ENCODE measurements at regions not wholly inside any gene's neighbourhood (a gene's known extent, or its start where the extent isn't known, plus 50 kb on each side); places are given as distances from the start of the nearest gene placed in this dataset.

GRCh38 chr17:33932996-33933395, 322.1 kb upstream of the CCL2 start:
- DNase-seq (ENCODE audit: low read depth in 2 of 2): no peak
- TF ChIP-seq, protein P1, sequence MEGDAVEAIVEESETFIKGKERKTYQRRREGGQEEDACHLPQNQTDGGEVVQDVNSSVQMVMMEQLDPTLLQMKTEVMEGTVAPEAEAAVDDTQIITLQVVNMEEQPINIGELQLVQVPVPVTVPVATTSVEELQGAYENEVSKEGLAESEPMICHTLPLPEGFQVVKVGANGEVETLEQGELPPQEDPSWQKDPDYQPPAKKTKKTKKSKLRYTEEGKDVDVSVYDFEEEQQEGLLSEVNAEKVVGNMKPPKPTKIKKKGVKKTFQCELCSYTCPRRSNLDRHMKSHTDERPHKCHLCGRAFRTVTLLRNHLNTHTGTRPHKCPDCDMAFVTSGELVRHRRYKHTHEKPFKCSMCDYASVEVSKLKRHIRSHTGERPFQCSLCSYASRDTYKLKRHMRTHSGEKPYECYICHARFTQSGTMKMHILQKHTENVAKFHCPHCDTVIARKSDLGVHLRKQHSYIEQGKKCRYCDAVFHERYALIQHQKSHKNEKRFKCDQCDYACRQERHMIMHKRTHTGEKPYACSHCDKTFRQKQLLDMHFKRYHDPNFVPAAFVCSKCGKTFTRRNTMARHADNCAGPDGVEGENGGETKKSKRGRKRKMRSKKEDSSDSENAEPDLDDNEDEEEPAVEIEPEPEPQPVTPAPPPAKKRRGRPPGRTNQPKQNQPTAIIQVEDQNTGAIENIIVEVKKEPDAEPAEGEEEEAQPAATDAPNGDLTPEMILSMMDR (conservative IDR thresholded peaks at IDR 0.05 in 1 of 2, IDR thresholded peaks at IDR 0.05 in 1 of 2; ENCODE audit: low read depth in 1 of 2, low read length in 2 of 2): no peak
- no peak for TF ChIP-seq EZH2 (IDR thresholded peaks at IDR 0.05; ENCODE audit: low read length, missing control alignments)
- no peaks in the 10 kb centered on the region for H3K79me2 ChIP-seq (ENCODE audit: control insufficient read depth, insufficient read depth, low read length)

DNA sequence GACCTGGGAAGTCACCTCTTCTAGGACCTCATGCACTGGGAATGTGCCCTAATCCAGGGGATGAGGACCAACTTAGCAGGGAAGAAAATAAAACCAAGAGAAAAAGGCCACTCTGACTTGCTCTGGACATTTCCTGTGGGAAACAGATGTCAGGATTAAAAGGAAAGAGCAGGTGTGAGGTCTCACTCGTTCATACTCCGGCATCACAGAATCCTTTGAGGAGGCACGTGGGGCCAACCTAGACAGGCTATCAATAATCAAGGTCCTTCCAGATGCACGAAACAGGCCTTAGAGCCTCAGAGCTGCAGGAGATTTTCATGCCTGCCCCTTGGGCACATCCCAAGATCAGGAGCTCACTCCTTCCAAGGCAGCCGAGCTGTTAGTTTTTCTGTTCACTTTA, 321.5 kb upstream of the CCL2 start:
- no peak overlapping the region for H3K4me2 ChIP-seq (ENCODE audit: extremely low read depth, insufficient read depth, low read length)
- no peaks in the 10 kb centered on the region for H3K27me3 ChIP-seq (ENCODE audit: control insufficient read depth, insufficient read depth, low read length)
- H3K27ac ChIP-seq (ENCODE audit: insufficient read depth, low read length): no peak overlapping the region
- H3K9me3 ChIP-seq (ENCODE audit: control insufficient read depth, insufficient read depth, low read depth, low read length): no peaks in the 10 kb centered on the region
- no peak for DNase-seq (ENCODE audit: low read depth in 2 of 2)
- no peaks in the 10 kb centered on the region for H3K36me3 ChIP-seq (ENCODE audit: control insufficient read depth, insufficient read depth, low read length)
- no peak overlapping the region for H3K9ac ChIP-seq (ENCODE audit: insufficient read depth, low read length)
- no peak overlapping the region for H3K4me3 ChIP-seq (replicated peaks in 1 of 4; ENCODE audit: control extremely low read depth in 1 of 4, insufficient read depth in 1 of 4, low read depth in 3 of 4, low read length in 4 of 4)
- TF ChIP-seq, protein P1 (conservative IDR thresholded peaks at IDR 0.05 in 1 of 2, IDR thresholded peaks at IDR 0.05 in 1 of 2; ENCODE audit: low read depth in 1 of 2, low read length in 2 of 2): no peak
- no peak for TF ChIP-seq EZH2 (IDR thresholded peaks at IDR 0.05; ENCODE audit: low read length, missing control alignments)
- H2AFZ ChIP-seq (ENCODE audit: low read length): no peak overlapping the region
- H4K20me1 ChIP-seq (ENCODE audit: control insufficient read depth, extremely low read depth, insufficient read depth, low read length): no peaks in the 10 kb centered on the region
- no peaks in the 10 kb centered on the region for H3K79me2 ChIP-seq (ENCODE audit: control insufficient read depth, insufficient read depth, low read length)
- no peaks in the 10 kb centered on the region for H3K4me1 ChIP-seq (ENCODE audit: control insufficient read depth, extremely low read depth, insufficient read depth, low read length)

More at GRCh38 chr17:33932996-33933395, 322.1 kb upstream of the CCL2 start:
- no peaks in the 10 kb centered on the region for H3K9me3 ChIP-seq (ENCODE audit: control insufficient read depth, insufficient read depth, low read depth, low read length)
- H3K27ac ChIP-seq (ENCODE audit: insufficient read depth, low read length): no peak overlapping the region
- no peak overlapping the region for H2AFZ ChIP-seq (ENCODE audit: low read length)
- no peaks in the 10 kb centered on the region for H3K27me3 ChIP-seq (ENCODE audit: control insufficient read depth, insufficient read depth, low read length)
- no peak overlapping the region for H3K9ac ChIP-seq (ENCODE audit: insufficient read depth, low read length)
- H3K36me3 ChIP-seq (ENCODE audit: control insufficient read depth, insufficient read depth, low read length): no peaks in the 10 kb centered on the region
- H4K20me1 ChIP-seq (ENCODE audit: control insufficient read depth, extremely low read depth, insufficient read depth, low read length): no peaks in the 10 kb centered on the region
- no peak overlapping the region for H3K4me2 ChIP-seq (ENCODE audit: extremely low read depth, insufficient read depth, low read length)
- H3K4me3 ChIP-seq (replicated peaks in 1 of 4; ENCODE audit: control extremely low read depth in 1 of 4, insufficient read depth in 1 of 4, low read depth in 3 of 4, low read length in 4 of 4): no peak overlapping the region
- H3K4me1 ChIP-seq (ENCODE audit: control insufficient read depth, extremely low read depth, insufficient read depth, low read length): no peaks in the 10 kb centered on the region

DNA sequence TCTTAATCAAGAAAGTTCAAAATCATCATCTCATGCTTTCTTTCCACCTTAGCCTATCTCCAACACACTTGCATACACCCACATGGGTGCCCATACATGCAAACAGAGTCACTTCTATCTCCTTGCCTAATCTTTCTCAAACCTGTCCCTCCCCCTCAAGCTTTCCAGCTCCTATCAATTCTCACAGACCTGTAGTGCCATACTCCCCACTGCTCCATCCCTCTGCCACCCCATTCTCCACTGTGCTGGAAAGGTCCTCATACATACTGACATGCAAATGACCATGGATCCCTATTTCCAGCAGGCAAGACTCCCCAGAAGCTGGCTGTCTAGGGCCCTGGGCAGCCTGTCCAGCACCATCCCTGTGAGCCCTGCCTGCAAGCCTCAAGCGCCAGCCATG, 320.4 kb upstream of the CCL2 start:
- Histone ChIP-seq H3K4me3 (replicated peaks in 1 of 4; ENCODE audit: control extremely low read depth in 1 of 4, insufficient read depth in 1 of 4, low read depth in 3 of 4, low read length in 4 of 4) (no peak overlapping the region), H3K4me1 (ENCODE audit: control insufficient read depth, extremely low read depth, insufficient read depth, low read length) (no peaks in the 10 kb centered on the region), H2AFZ (ENCODE audit: low read length) (no peak overlapping the region), H3K9me3 (ENCODE audit: control insufficient read depth, insufficient read depth, low read depth, low read length) (no peaks in the 10 kb centered on the region), H3K27me3 (ENCODE audit: control insufficient read depth, insufficient read depth, low read length) (no peaks in the 10 kb centered on the region), H3K4me2 (ENCODE audit: extremely low read depth, insufficient read depth, low read length) (no peak overlapping the region), H3K9ac (ENCODE audit: insufficient read depth, low read length) (no peak overlapping the region), H3K79me2 (ENCODE audit: control insufficient read depth, insufficient read depth, low read length) (no peaks in the 10 kb centered on the region), H3K36me3 (ENCODE audit: control insufficient read depth, insufficient read depth, low read length) (no peaks in the 10 kb centered on the region), H3K27ac (ENCODE audit: insufficient read depth, low read length) (no peak overlapping the region), H4K20me1 (ENCODE audit: control insufficient read depth, extremely low read depth, insufficient read depth, low read length) (no peaks in the 10 kb centered on the region)
- TF ChIP-seq, protein P1 (conservative IDR thresholded peaks at IDR 0.05 in 1 of 2, IDR thresholded peaks at IDR 0.05 in 1 of 2; ENCODE audit: low read depth in 1 of 2, low read length in 2 of 2): no peak
- TF ChIP-seq EZH2 (IDR thresholded peaks at IDR 0.05; ENCODE audit: low read length, missing control alignments): no peak
- DNase-seq (ENCODE audit: low read depth in 2 of 2): no peak

All from fibroblast of lung (primary cell).